ENCODE measurements at regions not wholly inside any gene's neighbourhood (a gene's known extent, or its start where the extent isn't known, plus 50 kb on each side); places are given as distances from the start of the nearest gene placed in this dataset.

DNA sequence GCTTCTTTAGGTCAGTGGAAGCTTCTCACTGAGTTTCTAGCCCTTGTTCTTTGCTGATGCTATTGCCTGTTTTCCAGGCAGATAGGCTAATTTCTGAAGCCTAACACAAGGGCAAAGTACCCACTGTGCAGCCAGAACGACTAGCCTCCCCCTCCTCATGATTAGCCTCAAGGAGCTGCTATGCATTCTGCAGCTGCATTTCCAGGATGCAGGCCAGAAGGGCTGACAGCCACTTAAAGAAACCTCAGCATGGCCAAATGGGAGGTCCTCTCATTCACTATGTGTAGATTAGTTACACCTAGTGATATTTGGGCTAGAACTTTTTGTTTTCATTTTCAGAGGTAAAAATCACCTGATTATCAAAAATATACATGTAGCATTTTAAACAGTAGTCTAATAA, 216.0 kb downstream of the RAD51AP2 start:
- no peak for DNase-seq

GRCh38 chr2:17301437-17301836, 216.8 kb downstream of the RAD51AP2 start:
- DNase-seq: no peak

GRCh38 chr2:17299891-17300540, 218.2 kb downstream of the RAD51AP2 start:
- no peak for DNase-seq

- no peak for DNase-seq
Observed at GRCh38 chr2:17298453-17298852, 219.8 kb downstream of the RAD51AP2 start.

- DNase-seq: peak in 1 of 2 experiments; percentile 9
Observed at GRCh38 chr2:17296686-17297085, 221.6 kb downstream of the RAD51AP2 start.

DNA sequence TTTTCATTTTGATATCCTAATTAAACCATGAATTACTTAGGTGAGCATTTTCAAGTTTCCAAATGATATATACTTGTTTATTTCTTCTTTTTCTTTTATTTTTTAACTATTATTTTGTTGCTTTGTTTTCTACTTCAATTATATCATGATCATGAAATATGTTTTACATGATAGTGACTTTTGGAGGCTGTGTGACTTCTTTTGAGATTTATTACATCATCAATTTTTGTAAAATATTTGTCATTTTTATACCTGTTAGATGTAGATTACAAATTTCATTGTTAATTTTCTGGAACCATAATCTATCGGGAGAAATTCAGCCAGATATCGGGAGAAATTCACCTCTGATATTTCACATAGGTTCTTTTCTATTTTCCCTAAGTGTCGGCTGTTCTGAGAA, 228.6 kb downstream of the RAD51AP2 start:
- DNase-seq: no peak

DNA sequence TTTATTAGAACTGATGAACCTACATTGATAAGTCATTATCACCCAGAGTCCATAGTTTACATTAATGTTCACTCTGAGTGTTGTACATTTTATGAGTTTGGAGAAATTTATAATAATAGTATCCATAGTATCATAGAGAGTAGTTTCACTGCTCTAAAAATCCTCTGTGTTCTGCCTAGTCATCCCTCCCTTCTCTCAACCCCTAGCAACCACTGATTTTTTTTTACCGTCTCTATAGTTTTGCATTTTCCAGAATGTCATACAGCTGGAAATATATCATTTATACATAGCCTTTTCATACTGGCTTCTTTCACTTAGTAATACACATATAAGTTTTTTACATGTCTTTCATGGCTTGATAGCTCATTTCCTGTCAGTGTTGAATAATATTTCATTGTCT, 231.1 kb downstream of the RAD51AP2 start:
- no peak for DNase-seq

DNA sequence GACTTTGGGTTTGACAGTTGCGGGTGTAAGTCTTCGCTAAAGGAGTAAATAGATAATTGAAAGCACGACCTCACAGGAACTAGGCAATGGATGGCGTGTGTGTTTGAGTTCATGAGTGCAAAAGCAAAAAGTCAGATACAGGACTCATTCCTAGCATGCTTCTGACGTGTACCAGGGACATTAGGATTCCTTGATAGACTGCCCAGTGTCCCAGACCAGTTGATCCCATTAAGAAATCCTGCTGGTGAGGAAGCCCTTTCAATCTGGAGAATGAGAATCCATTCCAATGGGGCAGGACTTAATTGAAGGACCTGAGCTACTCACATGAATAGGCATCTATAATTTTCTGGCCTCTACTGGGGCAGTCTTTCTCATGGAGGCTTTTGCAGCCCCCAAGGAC, 235.4 kb downstream of the RAD51AP2 start:
- DNase-seq: no peak

- DNase-seq: no peak
Observed at GRCh38 chr2:17282245-17282644, 236.0 kb downstream of the RAD51AP2 start.

GRCh38 chr2:17276220-17276619, 242.0 kb downstream of the RAD51AP2 start:
- no peak for DNase-seq

DNA sequence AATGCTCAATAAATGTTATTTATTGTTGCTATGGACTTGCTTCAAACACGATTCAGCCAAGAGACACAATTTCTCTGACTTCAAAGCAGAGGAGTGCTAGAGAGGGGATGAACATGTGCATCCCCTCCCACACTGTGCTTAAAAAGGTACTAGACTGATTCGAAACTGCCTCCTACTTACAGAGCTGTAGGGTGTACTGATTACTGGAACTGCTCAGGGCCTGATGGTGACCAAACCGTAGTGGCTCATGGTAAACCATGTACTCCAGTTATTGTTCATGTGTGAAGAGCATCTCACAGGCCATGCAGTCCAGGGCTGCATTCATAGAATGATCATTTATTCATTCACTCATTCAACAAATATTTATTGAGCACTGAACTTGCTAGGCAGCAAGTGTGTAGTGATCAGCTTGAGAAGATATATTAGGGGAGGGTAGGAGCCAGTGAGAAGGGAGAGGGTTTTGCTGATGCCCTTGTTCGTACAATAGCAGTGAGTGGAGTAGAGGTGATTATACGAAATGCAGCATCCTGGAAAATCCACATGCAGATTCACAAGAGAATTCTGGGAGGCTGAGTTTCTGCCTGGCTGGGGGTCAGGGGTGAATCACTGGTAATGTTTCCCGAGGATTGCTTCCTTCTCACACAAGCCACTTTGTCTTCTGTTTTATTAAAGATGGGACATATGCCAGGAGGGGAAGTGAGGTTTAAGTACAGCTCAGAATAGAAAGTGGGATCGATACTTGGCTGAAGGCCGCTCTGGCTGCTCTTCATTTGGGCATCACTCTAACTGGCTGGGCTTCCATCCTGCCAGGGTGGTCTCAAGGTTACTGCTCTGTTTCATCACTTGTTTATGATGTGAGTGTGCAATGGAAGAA, 245.4 kb downstream of the RAD51AP2 start:
- no peak for DNase-seq

DNA sequence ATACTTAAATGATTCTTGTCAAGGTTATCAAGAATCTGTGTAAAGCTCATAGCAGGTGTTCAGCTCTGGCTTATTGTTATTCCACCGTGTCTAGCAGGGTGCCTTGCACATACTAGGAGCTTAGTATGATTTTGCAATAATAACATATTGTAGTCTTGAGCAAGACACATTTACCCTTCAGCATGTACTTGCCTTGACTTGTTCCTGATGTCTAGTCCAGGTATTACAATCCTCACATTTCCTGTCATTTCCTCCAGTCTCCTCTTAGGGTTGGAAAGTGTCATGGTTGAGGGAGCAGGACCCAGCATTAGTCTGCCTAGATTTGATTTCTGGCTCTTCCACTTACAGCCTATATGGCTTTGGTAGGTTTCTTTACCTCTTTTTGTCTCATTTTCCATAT, 246.1 kb downstream of the RAD51AP2 start:
- no peak for DNase-seq

DNA sequence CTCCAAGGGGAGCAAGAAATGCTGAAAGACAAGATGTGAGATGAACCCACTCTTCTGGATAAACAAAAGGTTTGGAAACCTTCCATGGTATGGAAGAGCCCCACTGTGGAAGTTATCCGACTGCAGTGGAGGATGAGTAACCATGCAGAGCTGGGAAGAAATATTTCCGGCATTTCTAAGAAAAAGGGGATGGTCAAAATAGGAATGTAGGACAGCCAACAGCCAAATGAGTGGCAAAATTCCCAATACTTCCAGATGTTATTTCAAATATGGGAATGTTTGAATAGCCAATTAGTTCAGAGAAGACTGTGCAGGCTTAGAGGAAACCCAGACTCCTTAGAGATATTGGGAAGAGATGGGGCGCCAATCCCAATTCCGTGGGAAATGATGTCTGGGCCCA, 246.8 kb downstream of the RAD51AP2 start:
- DNase-seq: no peak

DNA sequence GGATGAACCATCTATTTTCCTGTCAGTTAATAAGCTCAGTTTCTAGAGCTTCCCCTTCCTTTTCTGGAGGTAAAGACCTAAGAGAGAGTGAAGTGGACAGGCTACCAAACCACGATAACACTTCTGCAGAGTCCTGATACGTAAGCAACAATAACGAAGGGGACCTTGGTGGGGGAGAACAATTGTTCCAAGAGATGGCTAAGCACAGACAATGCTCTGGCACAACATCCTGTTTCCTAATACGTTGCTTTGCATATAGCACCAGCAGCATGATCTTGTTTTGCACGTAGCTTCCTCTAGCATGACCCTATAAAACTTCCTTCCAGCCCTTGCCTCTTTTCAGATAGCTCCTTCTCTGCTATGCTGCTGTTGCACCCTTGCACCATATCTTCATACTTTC, 247.3 kb downstream of the RAD51AP2 start:
- DNase-seq: peak in 1 of 2 experiments; percentile 4

DNA sequence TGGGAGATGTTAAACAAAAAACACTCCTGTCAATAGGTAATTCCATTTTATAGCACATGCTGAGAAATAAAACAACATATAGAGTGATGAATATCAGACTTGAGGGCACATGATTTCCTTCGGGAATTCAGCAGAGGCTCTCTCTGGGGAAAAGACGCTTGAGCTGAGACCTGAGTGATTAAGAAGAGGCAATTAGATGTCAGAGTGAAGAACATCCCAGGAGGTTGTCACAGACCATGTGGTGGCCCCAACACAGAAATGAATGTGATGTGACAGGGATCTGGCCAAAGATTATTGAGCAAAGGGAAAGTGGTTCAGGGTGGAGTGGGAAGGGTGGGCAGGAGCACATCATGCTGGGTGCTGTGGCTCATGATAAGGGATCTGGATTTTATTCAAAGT, 254.7 kb downstream of the RAD51AP2 start:
- DNase-seq: no peak

- DNase-seq: no peak
Observed at GRCh38 chr2:17262854-17263569, 255.2 kb downstream of the RAD51AP2 start.

- DNase-seq: no peak
Observed at GRCh38 chr2:17259613-17260012, 258.6 kb downstream of the RAD51AP2 start.

- no peak for DNase-seq
Observed at GRCh38 chr2:17258861-17259260, 259.4 kb downstream of the RAD51AP2 start.

DNA sequence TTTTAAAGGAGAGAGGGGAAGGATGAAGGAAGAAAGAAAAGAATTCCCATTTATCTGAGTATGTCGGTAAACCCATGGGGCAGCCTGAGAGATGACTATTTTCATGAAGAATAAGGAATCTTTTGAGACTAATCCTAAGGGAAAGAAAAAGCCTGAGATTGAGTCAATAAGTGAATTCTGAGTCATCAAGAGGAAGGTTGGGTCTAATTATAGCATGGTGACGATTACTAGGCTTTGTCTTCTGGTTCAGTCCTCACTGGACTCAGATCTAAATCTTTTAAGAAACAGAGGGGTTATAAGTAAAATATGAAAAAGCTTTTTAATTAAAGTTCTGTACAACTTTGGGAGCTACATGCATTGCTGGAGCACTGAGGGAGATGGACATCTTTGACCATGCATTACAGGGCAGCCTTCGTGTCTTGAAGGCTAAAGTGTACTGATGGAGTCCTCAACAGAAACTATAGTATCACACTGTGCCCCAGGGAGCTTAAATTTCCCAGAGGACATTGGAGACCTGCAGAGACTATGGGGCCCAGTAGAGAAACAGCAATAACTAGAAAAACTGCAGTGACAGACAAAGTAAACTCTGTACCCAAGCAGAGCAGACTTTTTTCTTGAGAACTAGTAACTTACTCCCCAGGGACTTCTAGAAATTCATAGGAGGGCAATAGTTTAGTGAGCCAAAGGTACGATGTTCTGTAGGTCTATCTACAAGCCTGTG, 260.9 kb downstream of the RAD51AP2 start:
- DNase-seq: no peak

GRCh38 chr2:17255071-17255470, 263.2 kb downstream of the RAD51AP2 start:
- no peak for DNase-seq

- DNase-seq: no peak
Observed at GRCh38 chr2:17254421-17254820, 263.8 kb downstream of the RAD51AP2 start.

GRCh38 chr2:17252258-17252657, 266.0 kb downstream of the RAD51AP2 start:
- no peak for DNase-seq

GRCh38 chr2:17251171-17251570, 267.1 kb downstream of the RAD51AP2 start:
- no peak for DNase-seq

Data from NCI-H526 (cell line).